ENCODE measurements at regions not wholly inside any gene's neighbourhood (a gene's known extent, or its start where the extent isn't known, plus 50 kb on each side); places are given as distances from the start of the nearest gene placed in this dataset.
A peak's percentile ranks its signal among the peaks of the same experiment; 100 is the strongest.

GRCh38 chr14:54133896-54134295 lies 177.3 kb upstream of the BMP4 start:
- Histone ChIP-seq H3K4me1 (peaks cover 0 to 20% (median 0%) of the 10 kb centered on the region in 4 donors), H3K9me3 (no peaks in the 10 kb centered on the region), H3K36me3 (no peaks in the 10 kb centered on the region), H3K4me3 (no peak overlapping the region), H3K27me3 (no peaks in the 10 kb centered on the region), H3K27ac (no peak overlapping the region)
- intact Hi-C loops (cut with DNase I) = no loop called here
- ATAC-seq (peak; percentile 83 to 88 (median 84)), DNase-seq (peak in 1 of 3 donors; percentile 46)
- TF ChIP-seq, protein P1, sequence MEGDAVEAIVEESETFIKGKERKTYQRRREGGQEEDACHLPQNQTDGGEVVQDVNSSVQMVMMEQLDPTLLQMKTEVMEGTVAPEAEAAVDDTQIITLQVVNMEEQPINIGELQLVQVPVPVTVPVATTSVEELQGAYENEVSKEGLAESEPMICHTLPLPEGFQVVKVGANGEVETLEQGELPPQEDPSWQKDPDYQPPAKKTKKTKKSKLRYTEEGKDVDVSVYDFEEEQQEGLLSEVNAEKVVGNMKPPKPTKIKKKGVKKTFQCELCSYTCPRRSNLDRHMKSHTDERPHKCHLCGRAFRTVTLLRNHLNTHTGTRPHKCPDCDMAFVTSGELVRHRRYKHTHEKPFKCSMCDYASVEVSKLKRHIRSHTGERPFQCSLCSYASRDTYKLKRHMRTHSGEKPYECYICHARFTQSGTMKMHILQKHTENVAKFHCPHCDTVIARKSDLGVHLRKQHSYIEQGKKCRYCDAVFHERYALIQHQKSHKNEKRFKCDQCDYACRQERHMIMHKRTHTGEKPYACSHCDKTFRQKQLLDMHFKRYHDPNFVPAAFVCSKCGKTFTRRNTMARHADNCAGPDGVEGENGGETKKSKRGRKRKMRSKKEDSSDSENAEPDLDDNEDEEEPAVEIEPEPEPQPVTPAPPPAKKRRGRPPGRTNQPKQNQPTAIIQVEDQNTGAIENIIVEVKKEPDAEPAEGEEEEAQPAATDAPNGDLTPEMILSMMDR (IDR thresholded peaks at IDR 0.05) = no peak
- TF ChIP-seq POLR2A (IDR thresholded peaks at IDR 0.05) = no peak
- WGBS (ENCODE audit: insufficient coverage, low coverage, low lambda C conversion rate, missing lambda C conversion rate) = 22% methylated on average over 3 of the region's 3 CpGs

DNA sequence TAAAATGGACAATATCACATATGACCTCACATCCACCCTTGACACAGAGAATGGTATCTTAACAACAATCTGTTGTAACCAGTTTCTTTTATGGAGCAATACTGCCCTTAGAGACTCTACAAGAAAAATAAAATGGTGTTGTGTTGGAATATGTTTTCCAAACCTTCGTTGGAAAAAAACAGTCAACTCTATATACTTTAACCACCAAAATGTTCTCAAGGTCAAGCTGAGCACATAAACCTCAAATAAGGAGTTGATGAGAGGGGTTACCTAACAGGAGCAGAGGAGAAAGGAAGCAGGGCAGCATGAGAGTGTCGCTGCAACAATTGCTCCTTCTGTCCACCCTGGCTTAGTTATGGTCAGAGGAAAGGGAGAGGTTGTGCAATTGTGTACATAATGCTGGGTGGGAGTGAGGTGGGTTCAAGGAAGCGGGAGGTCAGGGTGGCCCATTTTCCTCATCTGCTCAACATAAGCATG lies 179.2 kb upstream of the BMP4 start:
- intact Hi-C loops (cut with DNase I) = no loop called here
- H3K36me3 ChIP-seq = no peaks in the 10 kb centered on the region
- ATAC-seq (no peak), DNase-seq (no peak)
- no peak overlapping the region for H3K27ac ChIP-seq
- TF ChIP-seq, protein P1 (IDR thresholded peaks at IDR 0.05) = no peak
- no peak for TF ChIP-seq POLR2A (IDR thresholded peaks at IDR 0.05)
- WGBS (ENCODE audit: insufficient coverage, low coverage, low lambda C conversion rate, missing lambda C conversion rate) = 47% methylated on average over 3 of the region's 3 CpGs
- H3K27me3 ChIP-seq = no peaks in the 10 kb centered on the region
- H3K9me3 ChIP-seq = no peaks in the 10 kb centered on the region
- H3K4me1 ChIP-seq = peaks cover 0 to 23% (median 0%) of the 10 kb centered on the region in 4 donors
- H3K4me3 ChIP-seq = no peak overlapping the region

- DNase-seq (no peak), ATAC-seq (no peak)
- no peaks in the 10 kb centered on the region for H3K27me3 ChIP-seq
- 86% methylated on average over 6 of the region's 6 CpGs for WGBS (ENCODE audit: insufficient coverage, low coverage, low lambda C conversion rate, missing lambda C conversion rate)
- TF ChIP-seq POLR2A (IDR thresholded peaks at IDR 0.05) = no peak
- TF ChIP-seq, protein P1 (IDR thresholded peaks at IDR 0.05) = no peak
- H3K4me1 ChIP-seq = peaks cover 0 to 23% (median 0%) of the 10 kb centered on the region in 4 donors
- no peak overlapping the region for H3K27ac ChIP-seq
- intact Hi-C loops (cut with DNase I) = no loop called here
- no peaks in the 10 kb centered on the region for H3K9me3 ChIP-seq
- no peaks in the 10 kb centered on the region for H3K36me3 ChIP-seq
- no peak overlapping the region for H3K4me3 ChIP-seq
Observed at GRCh38 chr14:54136894-54137613, 180.4 kb upstream of the BMP4 start.

DNA sequence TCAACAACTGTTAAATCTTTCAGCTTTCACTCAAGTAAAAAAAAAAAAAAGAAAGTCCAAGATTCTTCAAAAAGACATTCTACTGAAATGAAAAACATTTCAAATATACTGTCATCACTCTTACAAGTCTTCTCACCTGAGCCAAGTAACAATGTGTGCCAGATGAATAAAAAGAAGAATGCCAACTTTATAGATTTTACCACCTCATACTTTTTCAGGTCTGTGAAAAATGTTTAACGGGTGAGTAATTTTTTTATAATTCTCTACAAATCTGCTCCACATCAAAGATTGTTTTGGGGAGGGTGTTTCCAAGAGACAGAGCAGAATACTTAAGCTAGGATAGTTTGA lies 181.0 kb upstream of the BMP4 start:
- ATAC-seq = no peak
- DNase-seq = no peak
- H3K27me3 ChIP-seq = no peaks in the 10 kb centered on the region
- peaks cover 0 to 23% (median 0%) of the 10 kb centered on the region in 4 donors for H3K4me1 ChIP-seq
- no peaks in the 10 kb centered on the region for H3K36me3 ChIP-seq
- H3K27ac ChIP-seq = no peak overlapping the region
- 100% methylated on average over 1 of the region's 1 CpG for WGBS (ENCODE audit: insufficient coverage, low coverage, low lambda C conversion rate, missing lambda C conversion rate)
- no peak for TF ChIP-seq POLR2A (IDR thresholded peaks at IDR 0.05)
- TF ChIP-seq, protein P1 (IDR thresholded peaks at IDR 0.05) = no peak
- intact Hi-C loops (cut with DNase I) = no loop called here
- no peaks in the 10 kb centered on the region for H3K9me3 ChIP-seq
- H3K4me3 ChIP-seq = no peak overlapping the region

All from right lobe of liver (tissue), 6 donors.